Mucosa of descending colon (tissue), 3 donors: ENCODE measurements at regions not wholly inside any gene's neighbourhood (a gene's known extent, or its start where the extent isn't known, plus 50 kb on each side); places are given as distances from the start of the nearest gene placed in this dataset.

ENCODE experiments used
- ATAC-seq: fragments of 200-7000 bp; cut with Tn5 transposase; one replicate; pipeline ENCODE4 v1.9.1; 2020; ENCODE audit warnings: mild to moderate bottlenecking, moderate library complexity
- DNase-seq, 3 donors: peaks; one replicate each; pipeline ENCODE4 v3.0.0-alpha.2; 2020
- H3K36me3 ChIP-seq: fragments of 200-600 bp; one replicate; pipeline ENCODE4 v1.8.0; 2021; ENCODE audit warnings: low read depth, mild to moderate bottlenecking
- H3K4me1 ChIP-seq: fragments of 200-600 bp; one replicate; pipeline ENCODE4 v1.8.0; 2021; ENCODE audit warnings: low read depth, mild to moderate bottlenecking
- H3K4me3 ChIP-seq: fragments of 200-600 bp; one replicate; pipeline ENCODE4 v1.8.0; 2021; ENCODE audit warnings: mild to moderate bottlenecking
- H3K9me3 ChIP-seq: fragments of 200-600 bp; one replicate; pipeline ENCODE4 v1.8.0; 2021; ENCODE audit warnings: mild to moderate bottlenecking
- intact Hi-C, 2 donors: fragments of 100-400 bp; cut with DNase I in 1 of 2; cut with micrococcal nuclease in 1 of 2; formaldehyde crosslinking; loops; one replicate each; pipeline versions ENCODE4 v1.11.0 to v1.11.1; 2022; cut with DNase I, micrococcal nuclease
- TF ChIP-seq, protein P1 (sequence below): fragments of 200-600 bp; IDR thresholded peaks from one replicate; pipeline ENCODE4 v1.8.0; 2022; ENCODE audit warnings: antibody characterized with exemption, mild to moderate bottlenecking
- donor health status: DM: no; HTN: no; CAD: no; lungs with moderate emphysema.
- donor health status: DM: no; HTN: no; CAD: no.
- donor health status: DM: no; HTN: yes; CAD: no.

DNA sequence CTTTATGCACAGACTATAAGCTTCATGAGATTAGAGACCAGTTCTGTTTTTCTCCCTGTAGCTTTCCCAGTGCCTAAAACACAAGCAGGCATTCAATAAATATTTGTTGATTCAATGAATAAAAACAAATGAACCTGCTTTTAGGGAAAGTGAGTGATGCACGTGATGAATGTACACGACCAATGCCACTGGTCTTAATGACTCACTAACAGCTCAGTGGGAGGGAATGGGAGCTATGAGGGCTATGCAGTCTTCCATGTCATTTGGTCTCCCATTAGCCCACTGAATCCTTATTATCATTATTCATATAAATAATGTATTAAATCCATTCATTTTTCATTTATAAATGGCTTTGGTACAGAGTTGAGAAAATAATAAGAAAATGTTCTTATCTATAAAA lies 247.4 kb downstream of the FBXO8 start:
- Histone ChIP-seq H3K9me3 (no peaks in the 10 kb centered on the region), H3K4me3 (no peak overlapping the region), H3K36me3 (no peaks in the 10 kb centered on the region), H3K4me1 (no peaks in the 10 kb centered on the region)
- intact Hi-C loops: no loop called here
- ATAC-seq (no peak), DNase-seq (no peak)
- TF ChIP-seq, protein P1, sequence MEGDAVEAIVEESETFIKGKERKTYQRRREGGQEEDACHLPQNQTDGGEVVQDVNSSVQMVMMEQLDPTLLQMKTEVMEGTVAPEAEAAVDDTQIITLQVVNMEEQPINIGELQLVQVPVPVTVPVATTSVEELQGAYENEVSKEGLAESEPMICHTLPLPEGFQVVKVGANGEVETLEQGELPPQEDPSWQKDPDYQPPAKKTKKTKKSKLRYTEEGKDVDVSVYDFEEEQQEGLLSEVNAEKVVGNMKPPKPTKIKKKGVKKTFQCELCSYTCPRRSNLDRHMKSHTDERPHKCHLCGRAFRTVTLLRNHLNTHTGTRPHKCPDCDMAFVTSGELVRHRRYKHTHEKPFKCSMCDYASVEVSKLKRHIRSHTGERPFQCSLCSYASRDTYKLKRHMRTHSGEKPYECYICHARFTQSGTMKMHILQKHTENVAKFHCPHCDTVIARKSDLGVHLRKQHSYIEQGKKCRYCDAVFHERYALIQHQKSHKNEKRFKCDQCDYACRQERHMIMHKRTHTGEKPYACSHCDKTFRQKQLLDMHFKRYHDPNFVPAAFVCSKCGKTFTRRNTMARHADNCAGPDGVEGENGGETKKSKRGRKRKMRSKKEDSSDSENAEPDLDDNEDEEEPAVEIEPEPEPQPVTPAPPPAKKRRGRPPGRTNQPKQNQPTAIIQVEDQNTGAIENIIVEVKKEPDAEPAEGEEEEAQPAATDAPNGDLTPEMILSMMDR: no peak

DNA sequence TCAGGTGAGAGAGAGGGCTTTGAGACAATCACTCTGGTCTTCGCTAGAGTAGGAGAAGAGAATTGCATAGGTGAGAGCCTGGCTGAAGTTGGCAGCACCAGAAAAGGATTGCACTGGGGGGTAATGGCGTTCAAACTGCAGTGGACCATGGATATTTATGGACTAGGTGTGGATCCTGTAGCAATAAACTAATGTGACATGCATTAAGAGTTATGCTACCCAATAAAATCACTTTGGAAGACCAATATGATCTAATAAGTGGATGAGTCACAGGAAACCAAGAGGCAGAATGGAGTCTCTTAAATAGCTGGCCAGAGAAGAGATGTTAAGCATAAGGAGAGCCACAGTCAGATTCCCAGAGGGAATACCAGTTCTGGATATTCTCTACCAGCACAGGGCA lies 259.8 kb downstream of the FBXO8 start:
- DNase-seq (no peak), ATAC-seq (no peak)

DNA sequence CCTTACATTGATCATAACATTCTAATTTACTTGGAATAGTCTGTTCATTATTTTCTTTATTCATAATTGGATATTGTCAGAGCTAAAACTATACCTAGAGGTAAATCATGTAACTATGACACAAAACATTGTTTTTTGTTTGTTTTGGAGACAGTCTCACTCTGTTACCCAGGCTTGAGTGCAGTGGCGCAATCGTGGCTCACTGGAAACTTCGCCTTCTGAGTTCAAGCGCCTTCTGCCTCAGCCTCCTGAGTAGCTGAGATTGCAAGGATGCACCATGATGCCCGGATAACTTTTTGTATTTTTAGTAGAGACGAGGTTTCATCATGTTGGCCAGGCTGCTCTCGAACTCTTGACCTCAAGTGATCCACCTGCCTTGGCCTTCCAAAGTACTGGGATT lies 265.2 kb downstream of the FBXO8 start:
- intact Hi-C loops: no loop called here
- TF ChIP-seq, protein P1: no peak
- no peaks in the 10 kb centered on the region for H3K4me1 ChIP-seq
- H3K9me3 ChIP-seq: no peaks in the 10 kb centered on the region
- no peak for ATAC-seq
- DNase-seq: no peak
- H3K4me3 ChIP-seq: no peak overlapping the region
- no peaks in the 10 kb centered on the region for H3K36me3 ChIP-seq

More for the DNA sequence above, 259.8 kb downstream of the FBXO8 start:
- Histone ChIP-seq H3K36me3 (no peaks in the 10 kb centered on the region), H3K4me1 (no peaks in the 10 kb centered on the region), H3K4me3 (no peak overlapping the region), H3K9me3 (no peaks in the 10 kb centered on the region)
- TF ChIP-seq, protein P1: no peak
- intact Hi-C loops: no loop called here

DNA sequence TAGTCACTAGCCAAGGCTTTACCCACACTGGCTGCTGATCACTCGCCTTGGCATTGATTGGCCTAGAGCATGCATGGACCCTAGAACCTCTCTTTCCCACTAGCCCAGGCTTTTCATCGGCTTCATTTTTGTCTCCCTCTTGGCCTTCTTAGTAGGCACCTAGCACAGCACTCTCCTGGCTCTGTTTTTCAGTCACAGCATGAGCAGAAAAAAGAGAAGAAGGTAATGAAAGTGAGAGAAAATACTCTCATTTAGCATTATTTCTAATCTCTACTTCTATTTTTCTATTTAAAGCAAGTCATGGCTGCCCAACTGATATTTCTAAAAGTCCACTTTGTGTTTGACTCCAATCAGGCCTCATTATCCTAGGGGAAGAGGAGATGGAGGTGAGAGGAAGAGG lies 267.2 kb downstream of the FBXO8 start:
- TF ChIP-seq, protein P1: no peak
- intact Hi-C loops: no loop called here
- H3K9me3 ChIP-seq: no peaks in the 10 kb centered on the region
- H3K4me1 ChIP-seq: no peaks in the 10 kb centered on the region
- ATAC-seq (no peak), DNase-seq (no peak)
- no peak overlapping the region for H3K4me3 ChIP-seq
- no peaks in the 10 kb centered on the region for H3K36me3 ChIP-seq

DNA sequence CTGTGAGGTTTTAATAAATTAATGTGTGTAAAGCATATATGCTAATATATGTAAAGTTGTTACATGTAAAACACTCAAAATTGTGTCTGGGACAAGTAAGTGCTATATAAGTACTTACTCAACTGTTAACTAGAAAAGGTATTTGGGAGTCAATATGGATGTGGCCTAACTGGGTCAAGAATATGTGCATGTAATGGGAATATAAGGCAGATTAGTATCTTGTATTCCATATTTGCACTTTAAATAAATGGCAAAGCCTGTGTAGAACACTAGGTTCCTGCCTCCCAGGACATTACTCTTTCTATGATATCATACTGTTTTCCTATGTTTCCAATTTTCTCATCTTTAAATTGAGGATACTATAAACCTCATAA lies 270.6 kb downstream of the FBXO8 start:
- ATAC-seq (no peak), DNase-seq (no peak)
- Histone ChIP-seq H3K4me1 (no peaks in the 10 kb centered on the region), H3K4me3 (no peak overlapping the region), H3K36me3 (no peaks in the 10 kb centered on the region), H3K9me3 (no peaks in the 10 kb centered on the region)
- intact Hi-C loops: no loop called here
- TF ChIP-seq, protein P1: no peak

DNA sequence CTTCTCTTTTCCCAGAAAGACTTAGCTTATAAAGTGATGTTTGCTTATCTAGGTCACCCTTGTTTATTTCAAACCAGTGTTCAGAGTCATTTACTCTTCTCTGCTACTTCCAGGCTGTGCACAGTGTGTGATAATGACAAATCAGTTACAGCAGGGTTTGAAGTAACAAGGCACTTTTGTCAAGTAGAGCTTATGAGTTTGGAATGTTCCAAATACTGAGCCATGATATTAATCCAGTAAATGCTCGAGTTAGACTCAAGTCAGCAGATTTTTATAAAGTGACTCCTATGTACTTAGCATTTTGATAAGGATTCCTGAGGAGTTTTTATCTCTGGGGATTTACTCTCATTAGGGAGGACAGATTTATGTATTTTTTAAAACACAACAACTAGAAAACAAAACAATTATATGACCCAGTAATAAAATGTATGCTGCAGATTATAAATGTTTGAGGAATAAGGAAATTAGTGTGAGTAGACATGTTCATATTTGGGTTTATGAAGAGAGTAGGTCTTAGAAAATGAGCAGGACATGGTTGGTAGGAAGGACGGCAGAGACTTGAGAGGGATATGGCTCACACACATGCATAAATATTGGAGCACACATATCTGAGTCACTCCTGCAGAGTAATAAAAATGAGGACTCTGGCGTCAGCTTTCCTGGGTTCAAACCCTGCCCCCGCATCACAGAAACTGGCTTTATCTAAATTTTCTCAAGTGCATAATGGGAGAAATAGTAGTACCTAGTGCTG lies 271.2 kb downstream of the FBXO8 start:
- ATAC-seq (no peak), DNase-seq (no peak)
- Histone ChIP-seq H3K4me1 (no peaks in the 10 kb centered on the region), H3K36me3 (no peaks in the 10 kb centered on the region), H3K9me3 (no peaks in the 10 kb centered on the region), H3K4me3 (no peak overlapping the region)
- TF ChIP-seq, protein P1: no peak
- intact Hi-C loops: no loop called here
